GM19238 (cell line): ENCODE measurements at regions not wholly inside any gene's neighbourhood (a gene's known extent, or its start where the extent isn't known, plus 50 kb on each side); places are given as distances from the start of the nearest gene placed in this dataset.
"Not testable (repeated sequence)": the region's sequence is repeated elsewhere in the genome, so short reads cannot be mapped to it uniquely, and the experiment has no call there.

Experiments used
- DNase-seq: peaks from one replicate; pipeline ENCODE4 v3.0.0; 2011; ENCODE audit warnings: low spot score; ENCODE audit not compliant: insufficient read length

- DNase-seq = no peak
Measured at GRCh38 chr9:129547063-129547462, 73.8 kb downstream of the C9orf50 start.

GRCh38 chr9:129545876-129546275 lies 75.0 kb downstream of the C9orf50 start:
- DNase-seq = not testable (repeated sequence)

- DNase-seq = no peak
Measured at GRCh38 chr9:129544761-129545160, 76.1 kb downstream of the C9orf50 start.

- DNase-seq = no peak
Measured at GRCh38 chr9:129542741-129543140, 78.2 kb downstream of the C9orf50 start.

- no peak for DNase-seq
Measured at GRCh38 chr9:129541270-129541669, 79.6 kb downstream of the C9orf50 start.

DNA sequence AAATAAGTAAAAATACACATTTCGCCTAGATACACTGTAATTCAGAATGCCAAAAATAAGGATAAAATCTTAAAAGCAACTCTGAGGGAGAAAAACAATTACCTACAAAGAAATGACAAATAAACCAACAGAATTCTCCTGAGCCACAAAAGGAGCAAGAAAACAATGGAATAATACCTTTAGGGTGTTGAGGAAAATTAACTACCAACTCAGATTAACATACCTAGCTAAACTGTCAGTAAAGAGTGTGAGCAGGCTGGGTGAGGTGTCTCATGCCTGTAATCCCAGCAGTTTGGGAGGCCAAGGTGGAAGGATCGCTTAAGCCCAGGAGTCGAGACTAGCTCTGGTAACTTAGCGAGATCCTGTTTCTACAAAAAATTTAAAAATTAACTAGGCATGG lies 81.5 kb downstream of the C9orf50 start:
- no peak for DNase-seq

DNA sequence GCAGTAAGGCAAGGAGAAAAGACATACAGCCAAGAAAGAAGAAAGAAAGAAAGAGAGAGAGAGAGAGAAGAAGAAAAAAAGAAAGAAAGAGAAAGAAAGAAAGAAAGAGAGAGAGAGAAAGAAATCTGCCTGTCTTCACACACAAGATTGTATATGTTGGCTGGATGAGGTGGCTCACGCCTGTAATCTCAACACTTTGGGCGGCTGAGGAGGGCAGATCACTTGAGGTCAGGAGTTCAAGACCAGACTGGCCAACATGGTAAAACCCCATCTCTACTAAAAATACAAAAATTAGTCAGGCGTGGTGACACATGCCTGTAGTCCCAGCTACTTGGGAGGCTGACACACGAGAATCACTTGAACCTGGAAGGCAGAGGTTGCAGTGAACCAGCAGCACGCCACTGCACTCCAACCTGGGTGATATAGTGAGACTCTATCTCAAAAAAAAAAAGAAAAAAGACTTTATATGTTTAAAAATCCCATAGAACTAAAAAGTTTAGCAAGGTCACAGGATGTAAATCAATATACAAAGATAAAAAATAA lies 89.0 kb downstream of the C9orf50 start:
- DNase-seq = not testable (repeated sequence)

- DNase-seq = not testable (repeated sequence)
Measured at GRCh38 chr9:129527955-129528354, 92.9 kb downstream of the C9orf50 start.

- DNase-seq = no peak
Measured at GRCh38 chr9:129525656-129526196, 95.2 kb downstream of the C9orf50 start.

- DNase-seq = no peak
Measured at GRCh38 chr9:129524582-129525270, 96.2 kb downstream of the C9orf50 start.

DNA sequence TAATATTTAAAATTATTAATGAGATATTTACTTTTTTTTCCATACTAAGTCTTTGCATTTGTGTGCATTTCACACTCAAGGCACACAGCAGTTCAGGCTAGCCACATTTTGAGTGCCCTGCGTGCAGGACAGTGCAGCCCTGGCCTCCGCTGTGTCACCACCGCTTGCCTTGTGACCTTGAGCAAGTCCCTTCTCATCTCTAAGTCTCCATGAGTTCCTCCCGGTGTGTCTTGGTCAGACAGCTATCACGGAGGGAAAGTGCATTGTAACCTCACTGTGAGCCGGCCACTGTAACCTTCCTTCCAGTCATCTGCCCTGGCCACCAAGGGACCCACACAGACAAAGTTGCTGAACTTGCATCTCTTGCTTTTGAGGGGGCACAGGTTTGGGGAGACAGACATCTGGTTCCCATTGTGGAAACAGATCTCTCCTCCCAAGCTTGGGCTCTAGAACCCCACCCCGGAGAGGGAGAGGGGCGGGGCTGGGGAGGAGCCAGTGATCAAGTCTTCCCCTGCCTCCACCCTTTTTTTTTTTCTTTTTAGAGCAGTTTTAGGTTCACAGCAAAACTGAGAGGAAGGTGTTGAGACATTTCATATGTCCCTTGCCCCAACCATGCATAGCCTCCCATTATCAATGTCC lies 96.8 kb downstream of the C9orf50 start:
- DNase-seq = no peak

- no peak for DNase-seq
Measured at GRCh38 chr9:129522351-129522750, 98.5 kb downstream of the C9orf50 start.

DNA sequence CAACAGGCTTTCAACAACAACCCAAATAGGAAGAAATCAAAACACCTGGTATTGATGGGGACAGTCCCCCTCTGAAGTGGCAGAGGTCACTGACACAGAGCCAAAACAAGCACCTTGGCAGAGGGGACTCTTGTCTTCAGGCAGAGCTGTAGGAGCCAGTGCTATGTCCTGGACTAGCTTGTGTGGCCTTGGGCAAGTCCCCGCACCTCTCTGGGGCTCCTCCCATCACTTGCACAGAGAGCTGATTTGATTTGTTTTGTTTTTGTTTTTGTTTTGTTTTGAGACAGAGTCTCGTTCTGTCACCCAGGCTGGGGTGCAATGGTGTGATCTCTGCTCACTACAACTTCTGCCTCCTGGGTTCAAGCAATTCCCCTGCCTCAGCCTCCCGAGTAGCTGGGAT lies 100.8 kb downstream of the C9orf50 start:
- no peak for DNase-seq

DNA sequence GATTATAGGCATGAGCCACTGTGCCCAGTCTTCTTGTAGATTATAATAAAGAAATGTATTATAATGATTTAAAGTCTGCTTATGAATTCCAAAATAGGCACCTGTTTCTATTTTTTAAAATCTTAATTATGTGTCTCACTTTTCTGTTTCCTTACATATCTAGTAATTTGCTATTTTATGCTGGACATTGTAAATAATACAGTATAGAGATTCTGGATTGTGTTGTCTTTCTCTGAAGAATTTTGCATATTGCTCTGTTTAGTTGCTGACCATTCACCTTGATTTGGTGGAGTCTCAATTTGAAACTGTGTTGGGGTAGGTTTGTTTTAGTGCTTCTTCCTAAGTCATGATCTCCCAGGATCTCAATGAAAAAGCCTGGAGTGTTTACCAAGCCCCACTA lies 102.8 kb downstream of the C9orf50 start:
- no peak for DNase-seq

GRCh38 chr9:129517006-129517405 lies 103.9 kb downstream of the C9orf50 start:
- DNase-seq = no peak

DNA sequence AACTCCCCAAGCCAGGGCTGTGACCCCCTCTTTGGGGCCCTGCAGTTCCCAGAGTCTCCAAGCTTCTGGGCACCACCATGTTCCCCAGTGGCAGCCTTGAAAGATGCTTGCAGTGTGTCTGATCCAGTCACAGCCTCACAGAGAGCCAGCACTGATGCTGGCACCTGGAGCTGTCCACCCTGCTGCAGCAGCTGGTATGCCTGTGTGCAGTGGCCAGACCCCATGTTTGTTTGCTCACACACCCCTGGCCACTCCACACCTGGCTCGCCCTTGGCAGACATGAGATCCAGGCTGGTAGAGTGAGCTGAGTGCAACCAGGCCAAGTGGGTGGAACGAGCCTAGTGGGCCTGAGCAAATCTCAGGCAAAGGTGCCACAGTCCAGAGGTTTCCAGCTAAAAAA lies 106.0 kb downstream of the C9orf50 start:
- DNase-seq = no peak

GRCh38 chr9:129514497-129514867 lies 106.4 kb downstream of the C9orf50 start:
- no peak for DNase-seq

DNA sequence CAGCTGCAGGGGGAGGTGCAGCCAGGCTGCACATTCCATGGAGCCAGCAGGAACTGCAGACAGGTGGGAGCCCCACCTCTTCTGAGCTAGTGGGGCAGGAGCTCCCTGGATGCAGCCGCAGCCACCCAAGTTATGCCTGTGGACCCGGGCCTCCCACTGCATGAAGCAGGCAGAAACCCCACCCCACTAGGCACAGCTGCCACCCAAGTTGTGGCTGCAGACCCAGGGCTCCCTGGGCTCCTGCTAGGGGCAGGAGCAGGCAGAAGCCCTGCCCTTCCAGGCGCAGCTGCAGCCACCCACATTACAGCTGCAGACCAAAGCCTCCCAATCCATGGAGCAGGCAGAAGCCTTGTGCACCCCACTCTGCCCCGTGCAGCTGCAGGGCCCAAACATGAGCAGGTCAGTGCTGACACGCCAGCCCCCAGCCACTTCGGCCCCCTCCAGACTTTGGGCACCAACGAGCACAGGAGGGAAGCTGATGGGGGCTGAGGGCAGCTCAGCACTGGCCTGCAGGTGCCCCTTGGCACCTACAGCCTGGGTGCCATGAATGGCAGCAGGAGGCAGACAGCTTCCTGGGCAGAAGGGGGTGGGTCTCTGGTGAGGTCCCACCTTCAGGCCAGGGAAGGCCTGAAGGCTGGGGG lies 106.9 kb downstream of the C9orf50 start:
- no peak for DNase-seq

DNA sequence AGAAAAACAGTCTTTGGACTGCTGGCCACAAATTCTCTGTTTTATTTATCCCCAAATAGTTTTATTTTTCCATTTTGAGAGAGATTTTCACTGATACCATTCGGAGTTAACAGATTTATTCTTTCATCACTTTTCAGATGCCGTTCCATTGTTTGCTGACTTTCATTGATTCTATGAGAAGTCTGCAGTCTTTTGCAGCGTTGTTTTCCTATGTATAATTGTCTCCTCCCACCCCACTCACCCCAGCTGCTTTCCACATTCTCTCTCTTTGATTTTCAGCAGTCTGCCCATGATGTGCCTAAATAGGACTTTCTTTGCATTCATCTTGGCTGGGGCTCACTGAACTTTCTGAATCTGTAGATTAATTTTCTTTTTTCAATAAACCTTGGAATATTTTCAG lies 107.6 kb downstream of the C9orf50 start:
- no peak for DNase-seq

- no peak for DNase-seq
Measured at GRCh38 chr9:129511285-129511900, 109.5 kb downstream of the C9orf50 start.

GRCh38 chr9:129509533-129509928 lies 111.4 kb downstream of the C9orf50 start:
- no peak for DNase-seq

GRCh38 chr9:129507805-129508204 lies 113.1 kb downstream of the C9orf50 start:
- no peak for DNase-seq
